Stimulated activated CD4-positive, alpha-beta T cell treated with anti-CD3 and anti-CD28 coated beads, Interleukin-2, amount 100 ng/mL, for 48 hours (primary cell): ENCODE measurements at regions not wholly inside any gene's neighbourhood (a gene's known extent, or its start where the extent isn't known, plus 50 kb on each side); places are given as distances from the start of the nearest gene placed in this dataset.
"Not testable (repeated sequence)": the region's sequence is repeated elsewhere in the genome, so short reads cannot be mapped to it uniquely, and the experiment has no call there.

Experiments
- DNase-seq, 2 donors: peaks; one replicate each; pipeline ENCODE4 v3.0.0-alpha.2; 2020

- no peak for DNase-seq
Measured at GRCh38 chr4:103842076-103842475, 122.3 kb upstream of the TACR3 start.

GRCh38 chr4:103810308-103810707, 90.5 kb upstream of the TACR3 start:
- not testable (repeated sequence) for DNase-seq

- DNase-seq: no peak
Measured at GRCh38 chr4:103802766-103803165, 83.0 kb upstream of the TACR3 start.

DNA sequence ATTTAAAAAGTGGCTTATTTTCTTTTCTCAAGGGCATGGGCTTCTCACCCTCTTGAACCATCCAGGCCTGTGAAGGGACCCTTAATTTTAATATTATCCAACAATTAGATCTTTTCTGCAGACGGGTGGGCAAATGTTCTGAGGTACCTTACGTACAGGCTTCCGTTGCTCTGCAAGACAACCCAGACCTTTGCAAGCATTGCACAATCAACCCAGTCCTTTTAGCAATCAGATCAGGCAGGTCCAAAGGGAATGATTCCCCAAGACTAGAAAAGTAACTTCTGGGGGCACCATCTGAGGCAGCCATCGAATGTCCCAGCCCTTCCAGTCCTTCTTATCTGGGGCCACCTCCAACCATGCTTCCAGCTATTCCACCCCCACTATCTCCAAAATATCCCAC, 67.3 kb upstream of the TACR3 start:
- DNase-seq: no peak

DNA sequence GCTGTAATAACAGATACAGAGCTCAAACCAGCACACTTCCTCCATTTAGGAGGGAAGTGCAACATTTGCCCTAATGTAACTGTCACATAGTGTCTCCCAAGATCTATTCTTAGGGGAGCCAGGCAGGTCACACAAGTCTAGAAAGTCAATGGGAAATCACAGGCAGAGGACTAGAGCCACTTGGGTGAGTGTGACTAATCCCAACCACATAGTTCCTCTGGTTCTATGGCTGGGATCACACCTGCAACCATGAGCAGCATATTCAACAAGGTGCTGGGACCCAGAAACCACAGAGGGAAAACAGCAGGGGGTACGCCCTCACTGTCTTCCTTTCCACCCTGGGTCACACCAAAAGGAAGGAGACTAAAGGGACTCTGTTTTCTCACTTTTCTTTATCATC, 66.8 kb upstream of the TACR3 start:
- DNase-seq: no peak

DNA sequence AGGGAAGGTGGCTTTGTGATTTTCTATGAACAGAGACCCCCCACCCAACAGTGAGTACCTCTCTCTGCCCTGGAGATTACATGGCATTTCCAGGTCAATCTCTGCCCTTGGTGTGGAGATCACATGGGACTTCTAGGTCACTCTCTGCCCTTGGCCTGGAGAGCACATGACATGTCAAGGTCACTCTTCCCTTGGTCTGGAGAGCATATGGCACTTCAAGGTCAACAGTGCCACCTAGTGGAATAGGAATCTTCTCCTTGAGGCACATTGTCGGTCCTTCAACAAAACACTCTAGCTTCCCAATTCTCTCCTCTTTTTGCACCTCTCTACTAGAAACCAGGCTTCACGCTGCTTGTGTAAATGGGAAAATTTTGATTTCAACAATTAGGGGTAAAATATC, 66.2 kb upstream of the TACR3 start:
- no peak for DNase-seq

- no peak for DNase-seq
Measured at GRCh38 chr4:103778221-103778620, 58.4 kb upstream of the TACR3 start.

- DNase-seq: no peak
Measured at GRCh38 chr4:103774326-103774825, 54.6 kb upstream of the TACR3 start.

DNA sequence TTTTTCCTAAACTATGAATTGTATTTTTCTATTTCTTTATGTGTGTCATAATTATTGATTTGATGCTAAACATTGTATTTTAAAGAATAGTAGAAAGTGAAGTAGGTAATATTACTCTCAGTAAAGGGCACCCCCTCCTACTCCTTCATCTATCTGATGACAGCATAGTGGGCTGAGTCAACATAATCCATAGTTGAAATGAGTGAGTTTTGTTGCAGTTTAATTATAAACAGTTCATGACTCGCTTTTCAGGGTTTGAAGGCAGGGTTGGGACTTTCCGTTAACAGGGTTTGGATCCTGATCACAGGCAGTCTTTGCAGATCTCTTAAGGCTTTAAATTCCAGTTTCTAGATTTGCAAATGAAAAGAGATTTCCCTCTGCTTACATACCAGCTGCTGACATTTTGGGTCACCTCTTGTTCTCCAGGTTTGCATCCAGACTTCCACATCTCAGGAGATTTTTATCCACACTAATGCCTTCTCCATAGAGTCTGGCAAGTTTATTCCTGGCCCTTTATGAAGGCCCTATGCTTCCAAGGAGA, 54.0 kb upstream of the TACR3 start:
- DNase-seq: no peak
